HG03558 (cell line): ENCODE measurements at regions not wholly inside any gene's neighbourhood (a gene's known extent, or its start where the extent isn't known, plus 50 kb on each side); places are given as distances from the start of the nearest gene placed in this dataset.
"Not testable (repeated sequence)": the region's sequence is repeated elsewhere in the genome, so short reads cannot be mapped to it uniquely, and the experiment has no call there.

ENCODE experiments used
- ATAC-seq: cut with Tn5 transposase; IDR thresholded peaks from one replicate; pipeline ENCODE4 v1.9.1; 2021; ENCODE audit warnings: moderate number of reproducible peaks; ENCODE audit not compliant: unreplicated experiment; ENCODE audit errors: extremely low read depth

DNA sequence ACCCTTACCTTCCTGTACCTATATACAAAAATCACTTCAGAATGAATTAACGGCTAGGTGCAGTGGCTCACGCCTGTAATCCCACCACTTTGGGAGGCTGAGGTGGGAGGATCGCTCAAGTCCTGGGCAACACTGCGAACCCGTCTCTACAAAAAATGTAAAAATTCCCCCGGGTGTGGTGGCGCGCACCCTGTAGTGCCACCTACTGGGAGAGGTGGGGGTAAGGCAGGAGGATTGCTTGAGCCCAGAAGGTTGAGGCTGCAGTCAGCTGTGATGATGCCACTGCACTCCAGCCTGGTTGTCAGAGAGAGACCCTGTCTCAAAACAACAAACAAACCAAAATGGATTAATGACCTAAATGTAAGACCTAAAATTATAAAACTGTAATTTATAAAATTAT is 307.6 kb downstream of the SPATA31A1 start:
- ATAC-seq = not testable (repeated sequence)

DNA sequence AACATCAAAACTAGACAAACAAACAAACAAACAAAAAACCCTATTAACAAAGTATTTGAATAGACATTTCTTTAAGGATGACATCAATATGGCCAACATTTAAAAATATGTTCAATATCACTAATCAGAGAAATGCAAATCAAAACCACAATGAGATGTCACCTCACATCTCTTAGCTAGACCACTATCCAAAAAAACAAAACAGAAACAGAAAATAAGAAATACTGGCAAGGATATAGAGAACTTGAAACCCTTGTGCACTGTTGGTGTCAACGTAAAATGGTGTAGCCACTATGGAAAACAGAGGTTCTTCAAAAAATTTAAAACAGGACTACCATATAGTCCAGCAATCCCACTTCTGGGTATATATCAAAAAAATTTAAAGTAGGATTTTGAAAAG is 308.2 kb downstream of the SPATA31A1 start:
- peak; percentile 81 for ATAC-seq

DNA sequence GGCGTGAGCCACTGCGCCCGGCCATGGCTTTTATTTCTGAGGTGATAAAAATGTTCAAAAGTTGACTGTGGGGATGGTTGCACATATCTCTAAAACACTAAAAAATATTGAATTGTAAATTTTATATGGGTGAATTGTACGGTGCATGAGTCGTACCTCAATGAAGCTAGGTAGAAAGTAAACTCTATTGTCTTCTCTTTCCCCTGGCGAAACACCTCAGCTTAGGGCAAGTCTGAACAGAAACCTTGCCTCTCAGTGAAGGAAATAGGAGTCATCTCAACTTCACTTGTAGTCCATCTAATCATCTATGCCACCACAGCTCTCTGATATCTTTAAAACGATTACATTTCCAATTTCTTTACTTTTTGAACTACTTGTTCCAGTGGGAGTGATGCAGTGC is 309.6 kb downstream of the SPATA31A1 start:
- ATAC-seq = not testable (repeated sequence)

DNA sequence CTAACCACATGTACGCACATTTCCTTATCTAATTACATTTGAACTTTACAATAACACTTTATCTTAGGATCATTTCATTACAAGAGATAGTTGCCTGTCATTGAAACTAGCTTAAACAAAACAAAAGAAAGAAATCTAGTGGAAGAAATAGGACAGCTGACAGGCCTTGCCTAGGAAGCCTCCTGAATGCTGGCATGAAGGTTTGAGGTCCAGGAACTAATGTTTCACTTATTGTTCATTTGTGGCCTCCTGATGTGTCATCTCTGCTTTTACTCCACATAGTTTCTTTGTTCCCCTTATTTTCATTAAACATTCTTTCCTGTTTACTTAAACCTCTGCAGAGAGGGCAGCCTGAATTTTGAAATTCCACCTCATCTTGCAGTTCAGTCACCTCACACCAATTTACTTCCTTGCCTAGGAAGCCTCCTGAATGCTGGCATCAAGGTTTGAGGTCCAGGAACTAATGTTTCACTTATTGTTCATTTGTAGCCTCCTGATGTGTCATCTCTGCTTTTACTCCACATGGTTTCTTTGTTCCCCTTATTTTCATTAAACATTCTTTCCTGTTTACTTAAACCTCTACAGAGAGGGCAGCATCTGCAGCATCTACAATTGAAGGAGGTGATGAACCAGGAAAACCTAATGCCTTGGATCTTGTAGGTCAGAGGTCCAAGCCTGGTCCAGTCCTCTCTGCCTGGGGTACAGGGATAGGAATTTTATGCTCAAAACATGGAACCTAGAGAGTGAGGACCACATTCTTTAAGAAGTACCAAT is 319.2 kb downstream of the SPATA31A1 start:
- ATAC-seq = not testable (repeated sequence)

DNA sequence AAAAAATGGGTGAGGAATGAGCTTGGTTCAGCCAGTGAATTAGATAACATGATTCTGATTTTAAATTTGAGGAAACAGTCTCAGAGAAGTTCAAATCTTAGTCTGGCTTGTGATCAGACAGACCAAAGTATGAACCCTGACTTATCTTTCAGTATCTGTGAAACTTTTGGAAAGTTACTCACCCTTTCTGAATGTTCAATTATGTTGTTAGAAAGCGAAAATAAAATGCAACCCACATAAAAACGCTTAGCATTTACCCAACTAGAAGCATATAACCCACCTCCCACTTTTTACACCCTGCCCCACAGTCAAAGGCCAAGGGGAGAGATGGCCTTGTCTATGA is 319.7 kb downstream of the SPATA31A1 start:
- ATAC-seq = not testable (repeated sequence)

DNA sequence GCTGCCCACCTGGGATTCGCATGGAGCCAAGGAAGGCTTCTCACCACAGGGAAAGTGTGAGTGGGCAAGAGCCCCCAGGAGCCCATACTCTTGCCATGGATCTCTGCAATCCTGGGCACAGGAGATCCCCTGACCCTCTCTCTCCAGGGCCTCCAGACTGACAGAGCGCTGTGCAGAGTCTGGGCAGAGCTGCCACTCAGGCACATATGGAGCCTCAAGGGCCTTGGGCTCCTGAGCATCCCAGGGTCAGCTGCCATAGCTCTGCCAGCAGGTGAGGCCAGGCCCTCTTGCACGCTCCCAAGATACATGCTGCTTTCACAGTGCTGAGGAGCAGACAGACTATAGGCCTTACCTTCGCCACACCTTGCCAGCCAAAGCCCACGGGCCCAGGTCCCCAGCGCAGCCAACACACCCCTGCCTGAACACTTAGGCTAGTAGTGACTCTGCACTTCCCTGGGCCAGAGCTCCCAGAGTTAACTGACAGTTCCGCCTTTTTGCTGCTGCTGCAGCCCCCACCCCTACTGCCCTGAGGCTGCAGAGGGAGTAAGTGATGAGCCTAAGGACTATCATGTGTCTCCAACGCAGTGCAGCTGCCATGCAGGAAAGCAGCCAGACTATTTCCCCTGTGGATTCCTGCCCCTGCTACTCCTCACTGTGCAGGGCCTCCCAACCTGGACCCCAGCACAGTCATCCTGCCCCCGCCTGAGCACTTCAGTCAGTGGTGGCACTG is 323.2 kb downstream of the SPATA31A1 start:
- ATAC-seq = not testable (repeated sequence)

DNA sequence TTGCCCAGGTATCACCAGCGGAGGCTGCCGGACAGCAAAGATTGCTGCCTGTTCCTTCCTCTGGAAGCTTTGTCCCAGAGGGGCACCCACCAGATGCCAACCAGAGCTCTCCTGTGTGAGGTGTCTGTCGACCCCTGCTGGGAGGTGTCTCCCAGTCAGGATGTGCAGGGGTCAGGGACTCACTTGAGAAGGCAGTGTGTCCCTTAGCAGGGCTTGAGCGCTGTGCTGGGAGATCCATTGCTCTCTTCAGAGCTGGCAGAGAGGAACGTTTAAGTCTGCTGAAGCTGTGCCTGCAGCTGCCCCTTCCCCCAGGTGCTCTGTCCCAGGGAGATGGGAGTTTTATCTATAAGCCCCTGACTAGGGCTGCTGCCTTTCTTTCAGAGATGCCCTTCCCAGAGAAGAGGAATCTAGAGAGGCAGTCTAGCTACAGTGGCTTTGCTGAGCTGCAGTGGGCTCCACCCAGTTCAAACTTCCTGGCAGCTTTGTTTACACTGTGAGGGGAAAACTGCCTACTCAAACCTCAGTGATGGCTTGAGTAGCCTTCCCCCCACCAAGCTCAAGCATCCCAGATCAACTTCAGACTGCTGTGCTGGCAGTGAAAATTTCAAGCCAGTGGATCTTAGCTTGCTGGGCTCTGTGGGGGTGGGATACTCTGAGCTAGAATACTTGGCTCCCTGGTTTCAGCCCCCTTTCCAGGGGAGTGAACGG is 325.4 kb downstream of the SPATA31A1 start:
- ATAC-seq = not testable (repeated sequence)

DNA sequence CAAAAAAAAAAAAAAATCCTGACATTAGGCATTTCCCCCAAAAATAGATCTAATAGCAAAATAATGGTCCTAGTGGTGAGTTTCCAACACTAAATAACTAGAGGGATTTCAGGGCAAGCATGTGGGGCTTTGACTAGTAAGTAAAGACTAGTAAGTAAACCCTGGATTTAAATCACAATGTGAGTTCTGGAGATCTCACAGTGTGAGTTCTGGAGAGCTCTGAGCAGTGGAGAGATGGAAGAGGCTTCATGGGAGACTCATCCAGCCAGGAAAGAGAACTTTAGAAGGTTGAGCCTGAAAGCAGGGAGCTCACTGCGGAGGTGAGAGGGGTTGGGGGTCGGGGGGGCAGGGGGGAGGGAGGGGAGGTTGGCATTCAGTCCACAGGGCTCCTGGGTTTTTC is 373.4 kb downstream of the SPATA31A1 start:
- not testable (repeated sequence) for ATAC-seq

DNA sequence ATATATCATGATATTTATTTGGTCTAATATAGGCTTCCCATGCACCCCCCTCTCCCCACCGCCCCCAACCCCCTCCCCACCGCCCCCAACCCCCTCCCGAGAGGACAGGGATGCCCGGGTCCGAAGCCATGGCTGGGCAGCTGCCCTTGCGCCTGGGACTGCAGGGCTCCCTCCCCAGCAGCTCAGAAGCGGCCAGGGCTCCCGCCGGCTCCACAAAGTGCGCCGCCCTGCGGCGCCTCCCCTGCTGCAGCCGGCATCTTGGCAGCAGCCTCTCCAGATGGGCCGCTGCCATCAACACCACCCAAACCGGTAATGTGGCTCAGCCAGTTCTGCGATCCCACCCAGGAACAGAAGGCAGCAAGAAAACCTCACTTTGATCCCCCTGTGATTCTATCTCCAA is 389.4 kb downstream of the SPATA31A1 start:
- ATAC-seq = not testable (repeated sequence)

DNA sequence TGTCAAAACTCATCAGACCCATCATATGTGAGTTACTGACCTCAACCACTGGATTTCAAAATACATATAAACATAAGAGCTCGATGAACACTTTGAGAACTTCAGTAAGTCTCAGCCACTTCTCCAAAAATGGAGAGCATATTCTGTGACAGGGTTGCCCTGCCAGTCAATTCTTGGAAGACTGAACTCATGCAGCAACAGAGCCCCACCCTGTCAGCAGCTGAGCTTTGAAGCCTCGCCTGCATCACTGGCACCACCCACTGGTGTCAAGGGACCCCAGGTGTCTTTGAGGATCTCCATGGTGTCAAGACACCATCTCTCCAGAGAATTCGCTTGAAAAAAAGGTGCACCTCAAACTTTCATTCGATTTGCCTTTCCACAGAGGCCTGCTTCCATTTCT is 420.1 kb downstream of the SPATA31A1 start:
- not testable (repeated sequence) for ATAC-seq

DNA sequence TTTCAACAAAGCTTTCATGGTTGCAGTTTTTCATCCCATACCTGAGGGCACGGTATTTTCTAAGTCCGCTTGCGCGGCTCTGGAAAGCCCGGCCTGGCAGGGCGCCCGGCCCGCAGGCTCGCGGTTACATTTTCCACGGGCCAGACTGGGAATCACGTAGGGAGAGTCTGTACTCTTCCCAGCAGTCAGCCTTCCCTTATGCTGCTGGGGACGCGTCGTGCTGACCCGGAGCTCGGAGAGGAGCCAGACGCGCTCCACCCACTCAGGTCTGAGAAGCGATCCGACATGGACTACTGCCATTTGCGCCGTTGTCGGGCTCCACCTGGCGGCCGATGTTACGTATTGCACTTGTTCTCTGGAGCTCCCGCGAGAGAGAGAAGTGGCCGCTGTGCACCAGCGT is 435.9 kb downstream of the SPATA31A1 start:
- peak; percentile 95 for ATAC-seq

DNA sequence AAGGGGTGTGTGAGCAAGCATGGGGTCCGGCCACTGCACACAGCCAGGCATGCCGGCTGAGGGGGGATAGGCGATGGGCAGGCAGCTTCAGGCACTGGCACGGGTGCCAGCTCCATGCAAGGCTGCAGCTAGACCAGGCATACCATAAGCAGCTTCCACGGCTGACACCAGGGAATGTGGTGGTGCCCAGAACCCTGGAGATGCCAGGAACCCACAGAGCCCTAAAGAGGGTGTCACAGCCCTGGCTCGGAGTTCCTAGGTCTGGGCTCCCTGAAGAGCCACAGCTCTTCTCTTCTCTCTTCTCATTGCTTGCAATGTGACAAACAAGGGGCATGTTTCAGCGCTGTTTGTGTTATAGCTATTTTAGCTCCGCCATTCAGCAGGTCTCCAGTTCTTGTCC is 442.5 kb downstream of the SPATA31A1 start:
- ATAC-seq = not testable (repeated sequence)

DNA sequence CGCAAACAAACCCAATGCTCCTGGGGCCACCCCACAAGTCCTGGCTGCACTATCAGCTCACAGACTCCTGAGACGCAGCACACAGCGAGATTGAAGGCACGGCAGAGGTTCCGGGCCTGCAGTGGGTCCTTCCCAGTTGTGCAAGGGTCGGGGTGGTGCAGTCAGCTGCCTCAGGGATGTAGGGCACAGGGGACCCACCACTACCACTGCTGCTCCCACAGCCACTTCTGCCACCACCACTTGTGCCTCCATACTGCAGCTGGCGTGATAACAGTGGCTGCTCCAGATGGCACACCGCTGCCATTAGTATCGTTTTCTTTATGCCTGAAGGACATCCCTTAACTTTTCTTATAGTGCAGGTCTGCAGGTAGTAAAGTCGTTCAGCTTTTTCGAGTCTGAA is 443.8 kb downstream of the SPATA31A1 start:
- not testable (repeated sequence) for ATAC-seq

DNA sequence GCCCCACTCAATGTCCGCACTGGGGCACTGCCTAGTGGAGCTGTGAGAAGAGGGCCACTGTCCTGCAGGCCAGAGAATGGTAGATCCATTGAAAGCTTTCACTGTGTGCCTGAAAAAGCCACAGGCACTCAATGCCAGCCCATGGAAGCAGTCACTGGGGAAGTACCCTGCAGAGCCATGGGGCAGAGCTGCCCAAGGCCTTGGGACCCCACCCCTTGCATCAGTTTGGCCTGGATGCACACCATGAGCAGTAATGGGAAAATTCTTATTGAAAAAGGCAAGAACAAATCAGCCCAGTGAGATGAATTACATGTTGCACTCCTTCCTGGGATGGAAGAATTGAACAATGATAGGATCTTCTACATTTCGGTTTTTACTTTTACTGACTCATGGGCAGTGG is 447.1 kb downstream of the SPATA31A1 start:
- ATAC-seq = not testable (repeated sequence)

DNA sequence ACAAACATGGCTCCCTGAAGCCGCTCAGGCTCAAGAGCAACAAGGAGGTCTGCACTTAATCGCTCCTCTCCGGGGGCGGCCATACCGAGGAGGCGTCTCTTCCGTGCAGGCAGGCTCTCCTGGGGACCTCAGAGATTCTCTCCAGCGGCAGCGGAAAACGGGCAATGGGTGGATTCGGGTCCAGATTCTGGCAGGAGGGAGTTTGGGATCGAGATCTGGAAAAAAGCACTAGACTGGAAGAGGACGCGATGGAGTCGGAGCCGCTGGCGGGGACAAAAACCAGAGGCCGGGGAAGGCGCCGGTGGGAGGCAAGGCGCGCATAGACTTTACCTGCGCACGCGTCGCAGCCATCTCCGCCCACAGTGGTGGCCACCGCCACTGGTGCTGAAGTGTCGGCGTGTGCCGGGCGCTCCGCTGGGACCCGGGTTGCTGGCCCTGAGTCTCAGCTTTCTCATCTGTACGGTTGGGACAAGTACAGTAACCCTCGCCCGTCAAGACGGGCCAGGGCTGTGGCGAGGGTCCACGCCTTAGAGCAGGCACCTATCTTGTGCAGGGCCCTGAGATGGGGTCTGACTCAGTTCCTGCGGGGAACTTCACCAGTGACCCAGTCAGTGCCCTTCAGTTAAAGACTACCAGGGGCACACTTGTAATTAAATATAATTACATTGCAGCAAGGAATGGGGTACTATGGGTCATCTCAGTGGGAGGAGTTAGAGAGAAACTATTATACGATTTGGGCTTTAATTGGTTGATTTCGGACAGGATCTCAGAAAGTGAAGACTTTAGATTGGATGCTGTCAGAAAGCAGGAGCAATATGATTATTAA is 454.1 kb downstream of the SPATA31A1 start:
- ATAC-seq = peak; percentile 75

DNA sequence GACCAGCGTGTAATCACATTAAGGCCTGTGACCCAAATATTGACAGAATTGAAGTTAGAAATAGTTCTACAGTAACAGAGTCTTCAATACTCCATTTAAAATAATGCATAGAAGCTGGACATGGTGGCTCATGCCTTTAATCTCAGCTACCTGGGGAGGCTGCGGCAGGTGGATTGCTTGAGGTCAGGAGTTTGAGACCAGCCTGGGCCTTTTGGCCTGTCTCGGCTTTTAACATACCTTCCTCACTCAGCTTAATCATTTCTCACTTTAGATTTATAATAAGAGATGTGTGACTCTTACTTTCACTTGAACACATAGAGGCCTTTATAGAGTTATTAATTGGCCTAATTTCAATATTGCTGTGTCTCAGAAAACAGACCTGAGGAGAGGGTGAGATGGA is 454.9 kb downstream of the SPATA31A1 start:
- ATAC-seq = not testable (repeated sequence)

DNA sequence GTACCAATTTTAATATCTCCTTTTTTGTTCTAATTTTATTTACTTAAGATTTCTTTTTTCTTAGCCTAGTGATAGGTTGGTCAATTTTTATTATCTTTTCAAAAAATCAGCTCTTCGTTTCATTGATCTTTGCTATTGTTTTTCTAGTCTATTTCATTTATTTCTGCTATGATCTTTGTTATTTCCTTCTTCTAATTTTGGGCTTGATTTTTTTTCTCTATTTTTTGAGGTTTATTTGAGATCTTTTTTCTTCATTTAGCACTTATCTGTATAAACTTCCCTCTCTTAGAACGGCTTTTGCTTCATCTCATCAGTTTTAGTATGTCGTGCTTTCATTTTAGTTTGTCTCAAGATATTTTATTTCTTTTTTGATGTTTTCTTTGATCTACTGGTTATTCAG is 456.1 kb downstream of the SPATA31A1 start:
- ATAC-seq = not testable (repeated sequence)

DNA sequence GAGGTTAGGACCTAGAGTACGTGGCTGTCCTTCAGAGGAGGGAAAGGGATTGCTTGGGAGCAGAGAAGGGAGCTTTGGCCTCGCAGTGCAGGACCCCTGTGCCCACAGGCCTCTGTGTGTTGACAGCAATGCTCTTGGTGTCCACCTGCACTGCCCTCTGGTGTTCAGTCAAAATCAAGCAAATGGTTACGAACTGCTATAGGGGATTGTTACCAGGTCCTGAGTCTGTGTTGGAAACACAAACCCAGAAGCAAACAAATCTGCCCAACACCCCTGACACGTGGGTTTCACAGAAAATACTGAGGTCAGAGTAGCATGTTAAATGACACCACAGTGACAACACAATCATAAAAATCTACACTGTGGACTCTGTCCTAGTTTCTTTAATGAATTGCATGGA is 473.0 kb downstream of the SPATA31A1 start:
- not testable (repeated sequence) for ATAC-seq
